HG03571 (cell line): ENCODE measurements at regions not wholly inside any gene's neighbourhood (a gene's known extent, or its start where the extent isn't known, plus 50 kb on each side); places are given as distances from the start of the nearest gene placed in this dataset.
"Not testable (repeated sequence)": the region's sequence is repeated elsewhere in the genome, so short reads cannot be mapped to it uniquely, and the experiment has no call there.

Source experiments
- ATAC-seq: cut with Tn5 transposase; IDR thresholded peaks from one replicate; pipeline ENCODE4 v1.9.1; 2021; ENCODE audit not compliant: unreplicated experiment

GRCh38 chr4:43089730-43090129 is 197.2 kb downstream of the GRXCR1 start:
- ATAC-seq: no peak

- no peak for ATAC-seq
Measured at GRCh38 chr4:43103048-43103447, 210.5 kb downstream of the GRXCR1 start.

DNA sequence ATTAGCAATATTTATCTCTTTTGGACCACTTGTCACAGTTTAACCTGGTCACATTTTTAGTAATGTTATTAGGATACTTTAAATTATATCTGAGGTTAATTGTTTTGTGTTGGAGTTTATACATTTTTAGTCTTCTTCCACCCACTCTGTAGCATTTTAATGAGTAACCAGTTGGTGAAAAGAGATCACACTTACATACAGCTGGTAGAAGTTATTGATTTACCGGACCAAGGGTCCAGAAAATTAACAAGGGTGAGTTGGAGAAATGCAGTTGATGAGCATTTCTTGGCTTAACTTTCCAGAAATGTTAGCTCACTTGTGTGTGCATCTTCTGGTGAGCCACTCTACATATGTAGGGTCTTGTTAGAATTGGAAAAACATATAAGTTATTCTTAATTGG is 219.6 kb downstream of the GRXCR1 start:
- no peak for ATAC-seq

DNA sequence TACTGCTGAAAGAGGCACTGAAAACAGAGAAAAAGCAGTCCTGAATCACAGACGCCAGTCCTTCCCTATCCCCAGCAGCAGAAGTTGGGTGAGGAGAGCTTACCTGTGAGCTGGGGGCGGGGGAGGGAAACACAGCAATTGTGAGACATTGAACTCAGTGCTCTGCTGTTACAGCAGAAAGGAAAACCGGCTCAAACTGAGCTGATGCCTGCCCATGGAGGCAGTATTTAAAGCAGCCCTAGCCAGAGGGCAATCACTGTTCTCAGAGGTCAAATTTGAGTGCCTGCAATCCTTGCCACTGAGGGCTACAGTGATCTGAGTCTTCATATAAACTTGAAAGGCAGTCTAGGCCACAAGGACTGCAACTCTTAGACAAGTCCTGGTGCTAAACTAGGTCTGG is 220.7 kb downstream of the GRXCR1 start:
- ATAC-seq: no peak

DNA sequence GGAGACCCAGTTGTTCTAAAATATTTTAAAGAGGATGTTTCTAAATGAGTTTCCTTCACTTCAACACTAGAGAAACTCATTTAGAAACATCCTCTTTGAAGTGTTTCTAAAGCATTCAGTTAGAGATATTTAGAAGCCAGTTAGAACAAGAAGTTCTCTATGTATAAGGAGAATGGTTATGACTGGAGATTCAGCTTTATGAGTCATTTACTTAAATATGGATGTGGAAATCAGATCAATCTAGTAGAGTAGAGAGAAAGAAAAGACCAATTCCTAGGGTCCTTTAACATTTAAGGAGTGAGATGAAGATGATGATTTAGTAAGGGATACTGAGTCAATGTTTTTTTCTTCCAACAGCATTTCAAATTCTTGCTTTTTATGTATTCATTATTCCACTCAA is 234.1 kb downstream of the GRXCR1 start:
- no peak for ATAC-seq

DNA sequence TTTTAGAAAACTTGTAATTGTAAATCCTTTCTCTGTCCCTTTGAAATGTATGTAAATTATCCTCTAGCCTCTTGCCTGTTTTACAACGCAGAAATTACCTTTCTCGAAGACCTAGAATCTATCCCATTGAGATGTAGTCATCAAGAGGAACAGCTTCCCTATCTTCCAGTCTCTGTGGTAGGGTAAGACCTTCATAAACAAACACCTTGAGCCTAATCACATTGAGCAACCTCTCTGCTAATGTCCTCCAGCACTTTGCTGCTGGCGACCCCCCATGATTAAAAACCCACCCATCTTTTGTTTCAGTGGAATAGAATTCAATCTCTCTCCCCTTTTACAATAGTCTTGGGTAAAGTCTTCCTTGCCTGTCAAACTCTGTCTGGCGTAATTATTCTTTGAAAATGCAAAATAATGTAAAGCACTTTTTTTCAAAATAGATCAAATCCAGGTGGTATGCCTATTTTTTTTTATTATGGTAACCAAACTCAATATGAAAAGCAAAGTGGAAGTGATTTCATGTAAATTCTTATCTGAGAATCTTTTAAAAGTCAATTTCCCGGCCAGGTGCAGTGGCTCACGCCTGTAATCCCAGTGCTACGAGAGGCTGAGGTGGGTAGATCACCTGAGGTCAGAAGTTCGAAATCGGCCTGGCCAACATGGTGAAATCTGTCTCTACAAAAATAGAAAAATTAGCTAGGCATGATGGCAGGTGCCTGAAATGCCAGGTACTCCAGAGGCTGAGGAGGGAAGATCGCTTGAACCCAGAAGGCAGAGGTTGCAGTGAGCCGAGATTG is 237.9 kb downstream of the GRXCR1 start:
- ATAC-seq: no peak

- ATAC-seq: peak; percentile 83
Measured at GRCh38 chr4:43132010-43132582, 239.6 kb downstream of the GRXCR1 start.

DNA sequence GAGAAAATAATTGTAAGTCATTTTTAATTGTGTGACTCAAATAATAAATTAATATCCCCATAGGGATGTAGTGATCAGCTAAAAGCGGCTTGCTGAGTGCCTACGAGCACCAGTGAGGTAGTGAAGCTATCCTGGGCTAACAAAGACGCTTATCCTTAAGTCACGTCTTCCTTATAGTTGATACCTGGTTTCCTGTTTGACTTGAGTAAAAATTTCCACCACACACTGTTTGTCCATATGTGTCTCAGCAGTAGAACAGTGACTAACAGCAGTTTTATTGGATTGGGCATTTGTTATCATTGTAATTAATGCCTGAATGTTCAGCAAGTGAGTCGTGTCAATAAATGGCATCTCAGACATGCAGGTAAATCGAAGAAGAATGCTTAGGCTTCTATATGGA is 241.1 kb downstream of the GRXCR1 start:
- ATAC-seq: no peak

GRCh38 chr4:43136752-43137151 is 244.2 kb downstream of the GRXCR1 start:
- no peak for ATAC-seq

DNA sequence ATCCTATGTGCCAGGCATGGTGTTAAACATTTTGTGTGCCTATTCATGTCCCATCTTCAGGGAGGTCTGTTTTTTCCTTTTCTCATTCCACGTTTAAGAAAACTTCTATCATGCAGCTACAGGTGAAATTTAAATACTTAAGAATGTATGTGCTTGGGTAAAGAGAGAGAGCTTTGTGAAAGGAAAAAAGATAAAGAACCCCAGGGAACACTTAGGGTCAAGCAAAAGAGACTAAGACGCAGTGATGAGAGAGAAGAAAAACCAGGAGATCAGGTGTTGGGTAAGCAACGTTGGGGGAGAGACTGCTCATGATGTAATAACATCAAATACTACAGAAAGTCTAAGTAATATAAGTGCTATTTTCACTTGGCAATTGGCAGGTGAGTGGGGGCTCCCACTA is 253.7 kb downstream of the GRXCR1 start:
- ATAC-seq: no peak

GRCh38 chr4:43148481-43148880 is 256.0 kb downstream of the GRXCR1 start:
- no peak for ATAC-seq

- ATAC-seq: no peak
Measured at GRCh38 chr4:43163101-43163792, 270.7 kb downstream of the GRXCR1 start.

DNA sequence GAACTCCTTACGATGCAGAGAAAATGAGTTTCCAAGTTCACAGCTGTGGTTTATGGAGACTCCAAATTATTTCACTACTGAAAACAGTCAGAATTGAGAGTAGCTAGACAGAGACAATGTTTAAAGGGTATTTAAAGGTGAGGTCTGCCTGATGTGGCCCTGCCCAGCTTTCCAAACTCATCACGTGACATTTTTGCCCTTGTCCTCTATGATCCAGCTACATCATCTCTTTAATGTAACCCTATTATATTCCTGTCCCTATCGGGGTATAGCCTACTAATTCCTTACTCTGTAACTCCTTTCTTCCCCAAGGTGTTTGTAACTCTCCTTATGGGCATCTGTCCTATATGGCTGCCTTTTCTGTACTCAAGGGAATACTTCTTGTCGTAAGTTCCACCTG is 297.2 kb downstream of the GRXCR1 start:
- ATAC-seq: no peak

GRCh38 chr4:43212576-43212975 is 320.1 kb downstream of the GRXCR1 start:
- not testable (repeated sequence) for ATAC-seq

GRCh38 chr4:43223820-43224219 is 331.3 kb downstream of the GRXCR1 start:
- no peak for ATAC-seq

DNA sequence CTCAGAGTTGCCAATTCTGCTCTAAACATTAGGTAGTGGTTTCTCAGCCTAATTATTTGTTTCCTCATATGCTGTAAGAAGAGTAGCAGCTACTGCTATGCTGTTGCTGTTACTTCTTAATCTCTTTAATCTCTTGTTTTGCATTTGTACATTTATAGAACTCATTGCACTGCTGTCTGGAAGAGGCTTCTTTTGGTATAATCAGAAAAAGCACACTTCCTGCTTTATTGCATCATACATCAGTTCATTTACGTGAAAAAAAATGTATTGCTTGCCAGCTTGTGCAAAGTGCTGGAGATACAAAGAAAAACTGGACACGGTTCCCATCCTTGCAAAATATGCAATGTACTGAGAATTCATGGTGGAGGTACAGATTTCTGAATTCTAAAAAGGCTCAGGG is 332.0 kb downstream of the GRXCR1 start:
- no peak for ATAC-seq

GRCh38 chr4:43233321-43233720 is 340.8 kb downstream of the GRXCR1 start:
- no peak for ATAC-seq

DNA sequence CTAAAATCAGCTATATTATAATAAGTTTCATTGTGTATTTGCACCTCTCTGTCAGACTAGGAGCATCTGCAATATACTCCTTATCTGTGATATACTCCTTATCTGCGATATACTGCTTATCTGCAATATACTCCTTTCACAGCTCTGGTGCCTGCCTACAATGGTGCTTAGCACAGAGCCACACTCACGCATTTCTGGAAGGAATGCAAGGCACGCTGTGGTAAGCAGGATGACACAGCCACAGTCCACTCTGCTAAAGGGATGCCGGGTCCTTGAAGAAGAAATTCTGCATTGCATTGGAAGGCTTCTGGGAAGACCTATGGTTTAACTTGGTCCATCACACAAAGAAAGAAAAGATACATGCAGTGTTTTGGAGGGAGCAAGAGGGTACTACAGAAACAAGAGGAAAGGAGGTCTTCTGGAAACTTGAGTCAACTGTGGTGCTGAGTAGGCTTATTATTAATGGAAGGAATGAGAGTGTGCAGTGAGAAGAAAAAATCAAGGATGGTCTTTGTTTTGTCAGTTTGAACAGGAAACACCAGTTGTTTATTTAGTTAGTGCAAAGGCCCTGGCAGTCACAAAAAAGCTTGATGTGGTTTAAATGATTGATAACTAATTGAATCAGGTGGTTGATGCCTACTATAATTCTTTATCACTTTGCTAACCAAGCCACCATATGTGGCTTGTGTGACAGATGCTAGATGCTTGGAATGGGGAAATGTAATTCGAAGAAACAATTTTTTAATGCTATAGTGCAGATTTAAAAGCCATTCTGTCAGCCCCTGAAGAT is 342.3 kb downstream of the GRXCR1 start:
- no peak for ATAC-seq

- no peak for ATAC-seq
Measured at GRCh38 chr4:43238008-43238407, 345.5 kb downstream of the GRXCR1 start.

DNA sequence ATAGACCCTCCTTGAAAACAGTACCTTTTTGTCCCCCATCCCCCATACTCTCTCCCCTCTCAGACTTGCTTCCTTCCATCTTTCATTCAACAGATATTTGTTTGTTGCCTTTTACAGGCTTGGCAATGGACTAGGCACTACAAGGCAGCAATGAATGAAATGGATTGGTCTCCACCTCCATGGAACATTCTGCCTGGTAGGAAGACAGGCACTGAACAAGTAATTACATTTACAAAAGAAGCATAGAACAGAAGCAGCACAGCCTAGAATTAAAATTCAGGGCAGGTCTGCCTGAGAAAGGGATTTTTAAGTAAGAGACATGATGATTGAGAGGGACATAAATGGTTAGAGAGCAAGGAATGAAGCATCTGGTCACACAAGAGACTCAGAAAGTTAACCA is 346.1 kb downstream of the GRXCR1 start:
- no peak for ATAC-seq

- ATAC-seq: no peak
Measured at GRCh38 chr4:43241104-43241503, 348.6 kb downstream of the GRXCR1 start.
